ENCODE measurements at regions not wholly inside any gene's neighbourhood (a gene's known extent, or its start where the extent isn't known, plus 50 kb on each side); places are given as distances from the start of the nearest gene placed in this dataset.

DNA sequence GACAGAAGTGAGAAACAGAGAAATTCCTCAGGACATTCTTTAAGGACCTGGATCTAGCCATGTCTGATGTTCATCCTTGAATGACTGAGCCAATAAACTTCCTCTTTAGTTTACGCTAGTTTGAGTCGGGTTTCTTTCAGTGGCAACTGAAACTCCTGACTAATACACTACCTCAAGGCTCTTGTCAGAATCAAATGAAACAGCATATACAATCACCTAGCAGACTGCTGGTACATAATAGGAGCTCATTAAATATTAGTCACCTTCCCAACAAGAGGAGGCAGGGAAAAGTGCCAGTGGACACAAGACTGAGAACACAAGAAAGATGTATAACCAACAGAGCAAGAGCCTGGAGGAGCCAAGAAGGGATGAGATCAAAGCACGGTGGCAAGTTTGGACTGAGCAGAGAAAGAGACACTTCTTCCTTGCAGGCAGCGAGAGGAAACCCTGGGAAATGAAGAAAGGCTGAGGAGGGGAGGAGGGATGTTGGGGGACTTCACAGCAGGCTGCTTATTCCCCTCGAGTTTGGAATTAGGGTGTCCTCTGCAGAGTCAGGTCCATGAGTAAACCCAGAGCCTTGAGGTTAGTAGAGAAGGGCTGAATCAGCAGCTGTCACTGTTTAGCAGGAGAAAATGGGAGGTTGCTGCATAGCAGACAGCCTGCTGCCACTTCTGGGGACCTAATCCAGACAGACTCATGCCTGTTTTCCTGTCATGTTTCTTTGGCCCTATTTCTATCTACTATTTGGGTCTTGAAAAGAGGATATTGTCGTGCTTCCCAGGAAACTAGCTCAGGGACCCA lies 73.3 kb downstream of the MRPL46 start:
- CTCF ChIA-PET, result no interaction called here
- no peak for DNase-seq
- Mint-ChIP-seq H3K27me3 (peaks cover 4% of the 10 kb centered on the region), H3K36me3 (ENCODE audit: low read depth) (no peaks in the 10 kb centered on the region), H3K27ac (no peak overlapping the region), H3K4me1 (no peaks in the 10 kb centered on the region), H3K4me3 (no peak overlapping the region), H3K9me3 (no peaks in the 10 kb centered on the region)
- POLR2A ChIA-PET, result no interaction called here

DNA sequence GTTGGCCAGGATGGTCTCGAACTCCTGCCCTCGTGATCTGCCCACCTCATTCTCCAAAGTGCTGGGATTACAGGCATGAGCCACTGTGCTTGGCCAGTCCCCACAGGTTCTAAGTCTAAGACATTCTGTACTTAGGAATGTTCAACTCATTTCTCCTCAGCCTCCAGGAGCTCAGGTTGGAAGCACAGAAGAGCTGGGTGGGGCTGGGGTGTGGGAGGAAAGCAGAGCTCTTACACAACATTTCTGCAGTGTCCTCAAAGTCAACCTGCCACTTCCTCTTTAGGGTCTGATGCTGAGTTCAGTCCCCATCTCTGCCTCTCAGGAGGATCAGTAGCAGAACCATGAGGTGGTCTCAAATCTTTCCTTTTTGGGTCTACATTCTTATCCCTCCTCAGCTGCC lies 75.5 kb downstream of the MRPL46 start:
- Mint-ChIP-seq H3K27me3 (peaks cover 4% of the 10 kb centered on the region), H3K27ac (no peak overlapping the region), H3K9me3 (no peaks in the 10 kb centered on the region), H3K4me3 (no peak overlapping the region), H3K36me3 (ENCODE audit: low read depth) (no peaks in the 10 kb centered on the region), H3K4me1 (no peaks in the 10 kb centered on the region)
- POLR2A ChIA-PET, result no interaction called here
- no peak for DNase-seq
- CTCF ChIA-PET, result interaction anchor here (0.8 to 1.4 kb wide), 2 partner anchors 9 to 98 kb away, joined by 4 read pairs; no protein-coding TSS in a partner anchor

DNA sequence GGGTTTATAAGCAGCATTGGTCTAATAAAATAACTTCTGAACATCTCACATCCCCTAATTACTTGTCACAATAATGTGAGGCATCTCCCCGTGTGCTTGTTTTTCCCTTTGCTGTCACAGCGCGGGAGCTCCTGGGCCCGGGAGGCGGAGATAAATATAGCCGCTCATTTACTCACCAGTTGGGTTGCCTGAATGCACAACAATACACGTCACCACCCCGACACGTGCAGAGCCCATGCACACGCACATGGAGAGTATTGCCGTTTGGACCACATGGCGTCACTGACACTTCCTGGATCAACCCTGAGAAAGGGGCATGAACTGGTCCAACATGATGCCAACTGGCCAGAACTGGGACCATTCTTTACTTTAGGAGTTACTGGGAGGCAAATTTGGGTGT lies 76.2 kb downstream of the MRPL46 start:
- Mint-ChIP-seq H3K4me3 (no peak overlapping the region), H3K36me3 (ENCODE audit: low read depth) (no peaks in the 10 kb centered on the region), H3K9me3 (no peaks in the 10 kb centered on the region), H3K27me3 (peaks cover 4% of the 10 kb centered on the region), H3K4me1 (no peaks in the 10 kb centered on the region), H3K27ac (no peak overlapping the region)
- ChIA-PET POLR2A (no interaction called here), CTCF (no interaction called here)
- DNase-seq, result no peak

DNA sequence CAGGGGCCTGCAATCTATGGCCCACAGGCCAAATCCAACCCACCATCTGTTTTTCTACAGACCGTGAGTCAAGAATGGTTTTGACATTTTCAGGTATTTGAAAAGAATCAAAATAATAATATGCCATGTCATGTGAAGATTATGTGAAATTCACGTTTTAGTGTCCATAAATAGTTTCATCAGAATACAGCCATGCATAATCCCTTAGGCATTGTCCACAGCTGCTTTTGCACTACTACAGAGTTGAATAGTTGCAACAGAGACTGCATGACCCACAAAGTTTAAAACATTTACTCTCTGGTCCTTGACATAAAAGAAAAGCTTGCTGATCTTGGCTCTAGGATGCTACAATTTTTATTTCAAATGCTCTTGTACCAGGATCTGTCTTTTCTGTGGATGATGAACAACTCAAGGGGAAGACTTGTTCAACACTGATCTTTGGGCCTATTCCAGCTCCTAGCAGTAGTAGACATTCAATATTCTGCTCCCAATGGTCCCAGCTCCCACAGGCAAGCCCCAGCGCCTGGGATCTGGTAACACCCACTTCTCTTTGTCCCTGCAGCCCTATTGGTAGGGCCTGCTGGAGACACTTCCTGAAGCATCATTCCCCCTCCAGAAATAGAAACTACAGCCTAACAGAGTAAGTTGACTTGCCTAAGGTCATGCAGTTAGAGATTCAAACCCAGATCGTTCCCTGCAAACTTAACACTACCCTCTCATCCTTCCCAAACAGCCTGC lies 76.9 kb downstream of the MRPL46 start:
- peaks cover 3% of the 10 kb centered on the region for H3K27me3 Mint-ChIP-seq
- H3K4me1 Mint-ChIP-seq, result no peaks in the 10 kb centered on the region
- ChIA-PET CTCF (no interaction called here), POLR2A (no interaction called here)
- H3K27ac Mint-ChIP-seq, result no peak overlapping the region
- H3K9me3 Mint-ChIP-seq, result no peaks in the 10 kb centered on the region
- no peak overlapping the region for H3K4me3 Mint-ChIP-seq
- no peaks in the 10 kb centered on the region for H3K36me3 Mint-ChIP-seq (ENCODE audit: low read depth)
- DNase-seq, result no peak

DNA sequence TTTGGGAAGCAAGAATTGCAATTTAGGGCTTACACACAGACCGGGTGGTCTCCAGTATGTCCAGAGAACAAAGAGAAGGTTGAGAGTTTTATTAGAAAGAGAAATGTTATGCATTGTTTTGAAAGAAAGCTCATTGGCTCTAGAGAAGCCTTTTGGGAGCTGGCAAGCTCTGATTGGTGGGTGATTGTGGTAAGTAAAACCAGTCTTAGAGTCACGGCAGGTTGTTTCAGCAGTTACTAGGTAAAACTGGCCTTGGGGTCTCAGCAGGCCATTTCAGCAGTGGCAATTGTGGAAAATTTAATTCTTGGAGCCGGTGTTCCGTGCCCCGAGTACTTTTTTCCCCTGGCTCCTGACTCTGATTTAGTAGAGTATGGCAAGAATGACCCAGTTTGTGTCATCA lies 78.1 kb downstream of the MRPL46 start:
- Mint-ChIP-seq H3K4me1 (no peaks in the 10 kb centered on the region), H3K9me3 (no peaks in the 10 kb centered on the region), H3K4me3 (no peak overlapping the region), H3K27me3 (peaks cover 3% of the 10 kb centered on the region), H3K27ac (no peak overlapping the region), H3K36me3 (ENCODE audit: low read depth) (no peaks in the 10 kb centered on the region)
- DNase-seq, result no peak
- ChIA-PET CTCF (no interaction called here), POLR2A (no interaction called here)

DNA sequence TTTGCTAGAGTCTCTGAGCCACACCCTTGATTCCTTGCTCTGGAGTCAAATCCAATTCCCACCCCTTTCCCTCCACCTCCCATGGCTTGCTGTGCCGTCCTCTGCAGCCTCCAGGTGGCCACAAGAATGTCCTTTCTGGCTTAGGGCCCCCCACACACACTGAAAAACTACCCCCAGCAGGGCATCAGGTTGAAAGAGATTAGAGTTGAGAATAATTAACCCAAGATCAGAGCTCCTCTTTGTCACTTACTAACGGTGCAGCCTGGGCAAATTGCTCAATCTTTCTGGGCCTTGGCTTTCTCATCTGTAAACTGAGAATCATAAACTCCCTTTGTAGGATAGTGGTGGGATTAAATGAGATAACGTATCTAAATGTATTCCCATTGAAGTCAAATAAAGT lies 78.5 kb downstream of the MRPL46 start:
- Mint-ChIP-seq H3K27ac (no peak overlapping the region), H3K9me3 (no peaks in the 10 kb centered on the region), H3K27me3 (peaks cover 3% of the 10 kb centered on the region), H3K36me3 (ENCODE audit: low read depth) (no peaks in the 10 kb centered on the region), H3K4me1 (no peaks in the 10 kb centered on the region), H3K4me3 (no peak overlapping the region)
- no peak for DNase-seq
- POLR2A ChIA-PET, result no interaction called here
- CTCF ChIA-PET, result no interaction called here

DNA sequence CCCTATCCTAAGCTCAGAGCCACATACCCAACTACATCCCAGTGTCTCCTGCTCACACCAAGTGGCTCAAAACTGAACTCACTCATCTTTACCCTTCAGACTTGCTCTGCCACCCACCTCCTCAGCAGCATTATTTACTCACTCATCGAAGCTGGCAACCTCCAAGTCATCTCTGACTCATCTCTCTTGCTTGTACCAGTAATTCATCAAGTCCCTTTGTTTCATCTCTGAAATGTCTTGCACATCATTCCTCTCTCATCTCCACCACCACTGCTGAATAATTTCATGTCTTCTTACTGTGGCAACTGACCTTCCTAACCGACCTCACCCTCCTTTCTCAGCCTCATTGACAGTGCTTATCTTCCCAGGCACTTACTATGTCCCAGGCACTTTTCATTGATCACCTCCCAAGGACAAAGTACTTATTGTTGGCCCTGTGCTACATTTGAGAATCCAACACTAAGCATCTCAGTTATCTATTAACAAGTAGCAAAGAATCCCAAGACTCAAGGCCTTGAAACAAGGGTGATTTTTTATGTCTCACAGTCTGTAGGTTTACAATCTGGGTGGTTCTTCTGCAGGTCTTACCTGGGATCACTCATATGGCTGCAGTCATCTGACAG lies 82.0 kb downstream of the MRPL46 start:
- H3K9me3 Mint-ChIP-seq, result no peaks in the 10 kb centered on the region
- CTCF ChIA-PET, result interaction anchor here (1.3 kb wide), 1 partner anchor 12 kb away, joined by 3 read pairs; no protein-coding TSS in a partner anchor
- no peaks in the 10 kb centered on the region for H3K4me1 Mint-ChIP-seq
- no peak overlapping the region for H3K27ac Mint-ChIP-seq
- no peaks in the 10 kb centered on the region for H3K36me3 Mint-ChIP-seq (ENCODE audit: low read depth)
- DNase-seq, result no peak
- H3K27me3 Mint-ChIP-seq, result peaks cover 8% of the 10 kb centered on the region
- POLR2A ChIA-PET, result no interaction called here
- H3K4me3 Mint-ChIP-seq, result no peak overlapping the region

DNA sequence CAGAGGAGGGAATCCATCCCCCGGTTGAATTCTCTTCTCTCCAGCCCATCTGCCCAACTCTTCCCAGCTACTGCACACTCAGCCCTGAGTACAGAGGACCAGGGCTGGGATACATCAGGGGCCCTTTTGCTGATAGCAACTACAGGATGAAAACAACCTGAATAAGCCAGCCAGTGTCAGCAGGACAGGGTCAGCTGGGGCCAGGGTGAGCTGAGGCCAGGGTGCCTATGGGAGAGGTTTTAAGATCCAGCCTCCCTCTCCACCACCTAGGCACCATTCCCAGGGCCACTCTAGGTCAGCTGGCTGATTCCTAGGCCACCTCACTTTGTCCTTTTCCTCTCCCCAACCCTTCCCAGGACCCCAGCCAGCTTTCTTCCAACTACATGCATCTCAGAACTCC lies 83.8 kb downstream of the MRPL46 start:
- H3K27me3 Mint-ChIP-seq, result peaks cover 6% of the 10 kb centered on the region
- ChIA-PET CTCF (interaction anchor here (0.6 to 0.9 kb wide), 2 partner anchors 9 to 447 kb away, joined by 3 read pairs; no protein-coding TSS in a partner anchor), POLR2A (no interaction called here)
- H3K9me3 Mint-ChIP-seq, result no peaks in the 10 kb centered on the region
- H3K27ac Mint-ChIP-seq, result no peak overlapping the region
- no peak overlapping the region for H3K4me3 Mint-ChIP-seq
- H3K36me3 Mint-ChIP-seq (ENCODE audit: low read depth), result no peaks in the 10 kb centered on the region
- no peaks in the 10 kb centered on the region for H3K4me1 Mint-ChIP-seq
- DNase-seq, result no peak

DNA sequence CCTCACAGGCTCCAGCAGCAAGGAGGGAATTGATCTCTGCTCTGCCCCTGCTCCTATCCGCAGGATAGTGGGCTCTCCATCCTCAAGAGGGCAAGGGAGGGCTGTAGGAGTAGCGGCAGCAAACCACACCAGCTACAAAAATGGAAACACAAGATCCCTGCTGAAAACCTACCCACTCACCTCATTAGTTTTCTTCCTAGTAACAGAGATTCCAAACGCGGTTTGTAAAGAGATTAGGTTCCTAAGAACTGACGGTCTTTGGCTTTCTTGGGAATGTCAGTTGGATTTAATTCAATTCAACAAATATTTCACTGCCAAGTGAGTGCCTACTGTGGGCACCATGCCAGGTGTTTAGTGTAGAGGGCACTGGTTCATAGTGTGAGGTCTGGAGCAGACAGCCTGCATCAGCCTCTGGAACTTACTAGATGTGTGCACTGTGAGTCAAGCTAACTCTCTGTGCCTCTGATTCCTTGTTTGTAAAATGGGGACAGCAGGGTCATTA lies 84.7 kb downstream of the MRPL46 start:
- H3K4me3 Mint-ChIP-seq, result no peak overlapping the region
- POLR2A ChIA-PET, result no interaction called here
- CTCF ChIA-PET, result no interaction called here
- H3K9me3 Mint-ChIP-seq, result no peaks in the 10 kb centered on the region
- DNase-seq, result no peak
- H3K4me1 Mint-ChIP-seq, result no peaks in the 10 kb centered on the region
- H3K36me3 Mint-ChIP-seq (ENCODE audit: low read depth), result no peaks in the 10 kb centered on the region
- H3K27me3 Mint-ChIP-seq, result peaks cover 6% of the 10 kb centered on the region
- H3K27ac Mint-ChIP-seq, result no peak overlapping the region

DNA sequence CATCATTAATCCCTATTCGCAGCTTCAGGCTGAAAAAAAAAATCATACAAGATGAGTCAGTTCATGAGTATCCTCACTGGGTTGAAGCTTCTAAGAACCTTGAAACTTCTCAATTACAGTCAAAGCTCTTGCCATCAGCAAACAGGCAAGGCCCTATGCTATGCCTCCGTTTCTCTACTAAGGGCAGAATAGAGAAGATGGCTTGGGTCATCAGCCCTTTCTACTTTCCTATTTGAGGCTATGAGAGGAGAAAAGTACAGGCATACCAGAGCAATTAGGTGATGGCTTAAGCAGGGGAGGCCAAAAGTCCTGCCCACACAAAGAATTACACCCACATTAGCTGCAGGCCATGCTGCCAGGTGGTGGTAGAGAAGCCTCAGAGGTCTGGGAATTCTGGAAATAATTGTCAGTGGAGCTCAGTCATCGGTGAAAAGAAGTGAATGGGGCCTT lies 89.0 kb downstream of the MRPL46 start:
- no peak for DNase-seq
- Mint-ChIP-seq H3K27ac (no peak overlapping the region), H3K4me1 (no peaks in the 10 kb centered on the region), H3K9me3 (no peaks in the 10 kb centered on the region), H3K4me3 (no peak overlapping the region), H3K27me3 (peaks cover 6% of the 10 kb centered on the region), H3K36me3 (ENCODE audit: low read depth) (no peaks in the 10 kb centered on the region)
- POLR2A ChIA-PET, result no interaction called here
- CTCF ChIA-PET, result no interaction called here

DNA sequence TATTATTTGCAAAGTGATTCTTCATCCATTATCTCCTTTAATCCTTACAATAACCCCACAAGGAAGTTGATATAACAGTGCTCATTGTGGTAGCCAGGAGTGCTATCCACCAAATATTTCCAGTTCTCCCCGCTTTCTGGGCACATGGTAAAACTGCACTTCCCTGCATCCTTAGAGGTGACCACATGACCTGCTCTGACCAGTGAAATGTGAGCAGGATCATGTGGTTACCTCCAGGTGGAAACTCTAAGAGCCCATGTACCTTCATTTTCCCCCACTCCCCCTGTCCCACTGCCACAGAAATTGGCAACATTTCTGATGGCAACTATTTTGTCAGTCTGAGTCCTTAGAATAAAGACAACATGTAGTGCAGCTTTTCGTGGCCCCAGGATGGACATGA lies 89.7 kb downstream of the MRPL46 start:
- Mint-ChIP-seq H3K27ac (no peak overlapping the region), H3K4me1 (no peaks in the 10 kb centered on the region), H3K27me3 (peaks cover 6% of the 10 kb centered on the region), H3K4me3 (no peak overlapping the region), H3K36me3 (ENCODE audit: low read depth) (no peaks in the 10 kb centered on the region), H3K9me3 (no peaks in the 10 kb centered on the region)
- ChIA-PET CTCF (no interaction called here), POLR2A (no interaction called here)
- no peak for DNase-seq

DNA sequence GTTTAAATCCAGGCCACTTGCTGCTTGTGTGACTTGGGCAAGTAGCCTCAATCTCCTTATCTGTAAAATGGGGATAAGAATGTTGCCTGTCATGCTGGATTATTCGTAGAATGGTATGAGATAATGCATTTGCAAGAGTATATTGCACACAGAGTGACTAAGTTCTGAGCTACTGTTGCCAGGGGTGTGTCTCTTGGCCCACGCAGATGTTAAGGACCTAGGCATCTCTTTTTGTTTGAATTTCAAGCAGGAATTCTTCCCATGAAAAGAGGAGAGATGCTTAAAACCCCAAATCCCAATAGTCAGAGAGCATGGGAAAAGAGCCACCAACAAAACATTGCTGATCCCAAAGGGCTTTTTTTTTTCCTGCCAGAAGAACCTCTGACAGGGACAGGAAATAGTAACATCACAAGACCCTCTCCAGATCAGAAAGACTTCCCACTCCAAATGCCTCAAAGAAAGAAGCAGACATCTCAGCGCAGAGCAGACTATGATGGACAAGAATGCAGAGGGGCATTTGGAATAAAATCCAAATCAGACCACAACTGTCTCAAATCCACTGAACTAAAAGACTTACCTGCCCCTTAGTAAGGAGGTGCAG lies 90.5 kb downstream of the MRPL46 start:
- no peak for DNase-seq
- Mint-ChIP-seq H3K36me3 (ENCODE audit: low read depth) (no peaks in the 10 kb centered on the region), H3K27ac (no peak overlapping the region), H3K4me1 (no peaks in the 10 kb centered on the region), H3K27me3 (peaks cover 6% of the 10 kb centered on the region), H3K9me3 (no peaks in the 10 kb centered on the region), H3K4me3 (no peak overlapping the region)
- POLR2A ChIA-PET, result no interaction called here
- CTCF ChIA-PET, result interaction anchor here (0.7 to 1.0 kb wide), 2 partner anchors 63 to 855 kb away, joined by 3 read pairs; no protein-coding TSS in a partner anchor
